T-cell (primary cell): ENCODE measurements at regions not wholly inside any gene's neighbourhood (a gene's known extent, or its start where the extent isn't known, plus 50 kb on each side); places are given as distances from the start of the nearest gene placed in this dataset.
"Not testable (repeated sequence)": the region's sequence is repeated elsewhere in the genome, so short reads cannot be mapped to it uniquely, and the experiment has no call there.

Source experiments
- ATAC-seq, 4 experiments: fragments of 200-7000 bp in 3 of 4; fragments of 150-1000 bp in 1 of 4; cut with Tn5 transposase; replicated peaks in 1 of 4; 1 replicate in 3 of 4; 2 replicates in 1 of 4; pipeline ENCODE4 v1.10.0; 2021; ENCODE audit warnings: moderate library complexity in 3 of 4, mild to moderate bottlenecking in 2 of 4, moderate number of reproducible peaks in 1 of 4
- CTCF ChIA-PET, 2 donors: fragments of 300-600 bp; sonication (Branson Sonifier 250); formaldehyde crosslinking; loops; one replicate each; lab custom pipeline; 2022; ENCODE audit warnings: antibody characterized with exemption in 2 of 2; lab: Charles Lee
- POLR2A ChIA-PET, 2 donors: fragments of 300-600 bp; sonication (Branson Sonifier 250); formaldehyde crosslinking; loops; one replicate each; lab custom pipeline; 2022; ENCODE audit warnings: antibody characterized with exemption in 2 of 2; lab: Charles Lee
- DNase-seq, 35 experiments: peaks; one replicate each; pipeline versions ENCODE4 v3.0.0 to v3.0.0-alpha.2; 2013 to 2023
- H3K27ac ChIP-seq: one replicate; pipeline ENCODE4 v1.5.1; 2013; ENCODE audit warnings: low read length
- H3K27me3 ChIP-seq, 2 experiments: replicated peaks in 1 of 2; 1 replicate in 1 of 2; 2 replicates in 1 of 2; pipeline versions ENCODE4 v1.6.1 to v1.7.0; 2013; ENCODE audit warnings: low read length in 1 of 2, mixed read lengths in 1 of 2; ENCODE audit not compliant: control insufficient read depth in 2 of 2, insufficient read depth in 2 of 2; ENCODE audit errors: extremely low read depth in 1 of 2
- H3K36me3 ChIP-seq, 2 donors: 1 replicate in 1 of 2; 2 replicates in 1 of 2; pipeline versions ENCODE4 v1.6.1 to v1.7.0; 2013; ENCODE audit warnings: low read length in 1 of 2; ENCODE audit not compliant: control insufficient read depth in 2 of 2, insufficient read depth in 1 of 2; ENCODE audit errors: extremely low read depth in 1 of 2
- H3K4me1 ChIP-seq, 2 experiments: 1 replicate in 1 of 2; 2 replicates in 1 of 2; pipeline versions ENCODE4 v1.6.1 to v1.7.0; 2013; ENCODE audit warnings: low read length in 2 of 2, mixed read lengths in 1 of 2; ENCODE audit not compliant: insufficient read depth in 2 of 2, control insufficient read depth in 1 of 2; ENCODE audit errors: extremely low read depth in 1 of 2
- H3K4me3 ChIP-seq, 2 donors: 1 replicate in 1 of 2; 2 replicates in 1 of 2; pipeline versions ENCODE4 v1.5.1 to v1.7.0; 2013; ENCODE audit warnings: mild to moderate bottlenecking in 2 of 2, low read length in 1 of 2, moderate library complexity in 1 of 2; ENCODE audit not compliant: control insufficient read depth in 1 of 2; ENCODE audit errors: extremely low read depth in 1 of 2
- H3K9me3 ChIP-seq: 2 replicates; pipeline ENCODE4 v1.7.0; 2013
- H3K27ac Mint-ChIP-seq, 2 donors: one replicate each; pipeline ENCODE4 v1.8.0; 2020 to 2021; ENCODE audit warnings: mild to moderate bottlenecking in 2 of 2, mixed read lengths in 2 of 2
- H3K27me3 Mint-ChIP-seq, 2 donors: one replicate each; pipeline ENCODE4 v1.8.0; 2021 to 2022; ENCODE audit warnings: mixed read lengths in 2 of 2
- H3K36me3 Mint-ChIP-seq: one replicate; pipeline ENCODE4 v1.8.0; 2021; ENCODE audit warnings: mixed read lengths
- H3K4me1 Mint-ChIP-seq, 3 donors: one replicate each; pipeline ENCODE4 v1.8.0; 2020 to 2022; ENCODE audit warnings: mixed read lengths in 3 of 3, mild to moderate bottlenecking in 1 of 3
- H3K4me3 Mint-ChIP-seq, 3 donors: one replicate each; pipeline ENCODE4 v1.8.0; 2020 to 2022; ENCODE audit warnings: mild to moderate bottlenecking in 3 of 3, mixed read lengths in 3 of 3, moderate library complexity in 3 of 3
- H3K9me3 Mint-ChIP-seq, 3 donors: one replicate each; pipeline ENCODE4 v1.8.0; 2020 to 2022; ENCODE audit warnings: mixed read lengths in 3 of 3
- WGBS: methylation state at CpG from one replicate; pipeline ENCODE4 v1.1.5; 2013; ENCODE audit warnings: missing lambda C conversion rate; ENCODE audit not compliant: insufficient coverage; 5-methylcytosine and 5-hydroxymethylcytosine counted together

DNA sequence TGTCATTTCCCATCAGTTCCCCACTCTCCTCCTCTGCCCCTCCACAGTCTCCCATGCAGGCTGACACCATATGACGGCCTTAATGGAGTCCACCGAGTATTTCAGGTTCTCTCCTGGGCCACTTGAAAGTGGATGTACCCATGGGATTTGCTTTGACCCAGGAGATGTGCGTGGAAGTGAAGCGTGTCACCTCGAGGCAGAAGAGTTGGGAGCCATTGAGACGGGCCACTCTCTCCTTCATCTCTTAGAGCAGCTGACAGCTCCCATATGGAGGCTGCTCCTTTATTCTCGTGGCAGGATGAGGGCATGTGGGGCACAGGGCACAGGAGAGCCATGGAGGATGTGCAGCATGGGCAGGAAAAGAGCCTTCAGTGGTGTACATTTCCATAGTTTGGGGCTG, 144.7 kb upstream of the CRYM start:
- H3K27me3 ChIP-seq, DNase-seq, POLR2A ChIA-PET, H3K36me3 Mint-ChIP-seq, CTCF ChIA-PET, H3K9me3 Mint-ChIP-seq, H3K36me3 ChIP-seq, H3K4me1 ChIP-seq, H3K27ac ChIP-seq, H3K4me3 Mint-ChIP-seq, H3K9me3 ChIP-seq, H3K27me3 Mint-ChIP-seq, H3K4me1 Mint-ChIP-seq, H3K27ac Mint-ChIP-seq, ATAC-seq, H3K4me3 ChIP-seq: not testable (repeated sequence)
- no CpG with 5 or more reads among the region's 7 CpGs for WGBS

DNA sequence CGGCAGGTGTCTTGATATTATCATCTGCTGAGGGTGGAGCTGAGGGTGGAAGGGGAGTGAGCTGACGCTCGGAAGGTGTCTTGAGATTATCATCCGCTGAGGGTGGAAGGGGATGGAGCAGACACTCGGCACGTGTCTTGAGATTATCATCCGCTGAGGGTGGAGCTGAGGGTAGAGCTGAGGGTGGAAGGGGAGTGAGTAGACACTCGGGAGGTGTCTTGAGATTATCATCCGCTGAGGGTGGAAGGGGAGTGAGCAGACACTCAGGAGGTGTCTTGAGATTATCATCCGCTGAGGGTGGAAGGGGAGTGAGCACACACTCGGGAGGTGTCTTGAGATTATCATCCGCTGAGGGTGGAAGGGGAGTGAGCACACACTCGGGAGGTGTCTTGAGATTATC, 126.6 kb upstream of the CRYM start:
- ATAC-seq, H3K4me1 Mint-ChIP-seq, H3K27ac ChIP-seq, H3K27me3 ChIP-seq, H3K27me3 Mint-ChIP-seq, H3K4me3 ChIP-seq, H3K4me1 ChIP-seq, H3K36me3 Mint-ChIP-seq, H3K27ac Mint-ChIP-seq, H3K9me3 Mint-ChIP-seq, CTCF ChIA-PET, H3K36me3 ChIP-seq, H3K9me3 ChIP-seq, H3K4me3 Mint-ChIP-seq, POLR2A ChIA-PET: not testable (repeated sequence)
- peak in 1 of 35 experiments; percentile 6 for DNase-seq
- WGBS: no CpG with 5 or more reads among the region's 13 CpGs

DNA sequence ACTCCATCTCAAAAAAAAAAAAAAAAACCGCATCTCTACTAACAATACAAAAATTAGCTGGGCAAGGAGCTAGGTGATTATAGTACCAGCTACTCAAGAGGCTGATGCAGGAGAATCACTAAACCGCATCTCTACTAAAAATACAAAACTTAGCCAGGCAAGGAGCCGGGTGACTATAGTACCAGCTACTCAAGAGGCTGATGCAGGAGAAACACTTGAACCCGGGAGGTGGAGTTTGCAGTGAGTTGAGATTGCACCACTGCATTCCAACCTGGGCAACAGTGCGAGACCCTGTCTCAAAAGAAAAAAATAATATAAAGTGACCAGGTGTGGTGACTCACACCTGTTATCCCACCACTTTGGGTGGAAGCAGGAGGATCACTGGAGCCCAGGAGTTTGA, 119.8 kb upstream of the CRYM start:
- DNase-seq, H3K4me1 ChIP-seq, ATAC-seq, H3K36me3 Mint-ChIP-seq, H3K9me3 Mint-ChIP-seq, H3K4me1 Mint-ChIP-seq, CTCF ChIA-PET, H3K27ac ChIP-seq, H3K9me3 ChIP-seq, POLR2A ChIA-PET, H3K4me3 ChIP-seq, H3K4me3 Mint-ChIP-seq, H3K27me3 ChIP-seq, H3K27me3 Mint-ChIP-seq, H3K36me3 ChIP-seq, H3K27ac Mint-ChIP-seq: not testable (repeated sequence)
- WGBS: no CpG with 5 or more reads among the region's 5 CpGs

DNA sequence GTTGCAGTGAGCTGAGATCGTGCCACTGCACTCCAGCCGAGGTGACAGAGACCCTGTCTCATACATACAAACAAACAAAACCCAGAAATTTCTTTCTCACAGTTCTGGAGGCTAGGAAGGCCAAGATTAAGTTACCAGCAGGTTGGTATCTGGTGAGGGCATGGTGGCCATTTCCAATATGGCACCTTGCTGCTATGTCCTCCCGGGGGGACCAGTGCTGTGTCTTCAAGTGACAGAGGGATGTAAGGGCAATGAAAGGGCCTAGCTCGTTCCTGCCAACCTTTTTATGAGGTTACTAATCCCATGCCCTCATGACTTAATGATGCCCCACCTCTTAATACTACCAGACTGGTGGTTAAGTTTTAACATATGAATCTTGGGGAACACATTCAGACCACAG, 118.5 kb upstream of the CRYM start:
- POLR2A ChIA-PET, DNase-seq, H3K36me3 Mint-ChIP-seq, H3K4me3 Mint-ChIP-seq, H3K27ac Mint-ChIP-seq, H3K9me3 Mint-ChIP-seq, H3K27me3 ChIP-seq, H3K4me1 Mint-ChIP-seq, H3K27ac ChIP-seq, H3K36me3 ChIP-seq, CTCF ChIA-PET, H3K27me3 Mint-ChIP-seq, H3K4me3 ChIP-seq, H3K9me3 ChIP-seq, ATAC-seq, H3K4me1 ChIP-seq: not testable (repeated sequence)
- no CpG with 5 or more reads among the region's 4 CpGs for WGBS

DNA sequence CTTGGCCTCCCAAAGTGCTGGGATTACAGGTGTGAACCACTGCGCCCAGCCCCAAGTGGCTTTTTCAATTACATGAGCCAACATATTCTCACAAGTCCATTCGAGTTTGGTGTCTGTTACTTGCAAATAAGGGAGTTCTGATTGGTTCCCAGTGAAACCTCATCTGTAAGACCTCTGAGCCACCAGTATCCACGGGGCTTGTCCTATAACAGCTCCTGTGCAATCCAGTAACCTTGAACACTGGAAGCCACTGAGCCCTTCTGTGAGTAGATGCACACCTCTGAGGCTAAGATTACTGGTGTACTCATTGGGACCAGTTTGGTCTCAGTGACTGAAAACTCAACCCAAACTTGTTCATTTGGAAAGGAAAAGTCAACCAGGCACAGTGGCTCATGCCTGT, 112.5 kb upstream of the CRYM start:
- H3K27me3 ChIP-seq, H3K27ac ChIP-seq, H3K36me3 ChIP-seq, CTCF ChIA-PET, H3K9me3 ChIP-seq, H3K4me3 ChIP-seq, DNase-seq, H3K27me3 Mint-ChIP-seq, H3K4me3 Mint-ChIP-seq, H3K27ac Mint-ChIP-seq, H3K36me3 Mint-ChIP-seq, H3K4me1 ChIP-seq, POLR2A ChIA-PET, H3K4me1 Mint-ChIP-seq, H3K9me3 Mint-ChIP-seq, ATAC-seq: not testable (repeated sequence)
- WGBS: no CpG with 5 or more reads among the region's 3 CpGs

DNA sequence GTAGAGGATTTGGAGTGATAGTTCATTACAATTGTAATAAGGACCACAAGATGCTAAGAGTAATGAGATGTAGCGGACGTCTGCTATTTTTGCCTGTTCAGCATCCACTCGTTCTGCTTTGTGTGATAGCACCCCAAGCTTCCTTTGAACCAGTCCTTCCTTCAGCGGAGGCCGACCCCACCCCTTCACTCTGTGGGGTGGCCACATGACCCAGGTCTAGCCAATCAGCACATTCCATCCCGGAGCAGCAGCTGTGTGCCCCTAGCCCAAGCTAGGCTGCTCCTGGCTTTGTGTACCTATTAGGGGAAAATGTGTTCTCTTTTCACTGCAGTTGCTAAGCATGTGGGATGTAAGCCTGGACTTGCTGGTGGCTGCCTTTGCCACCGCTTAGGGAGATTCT, 111.8 kb upstream of the CRYM start:
- POLR2A ChIA-PET, H3K36me3 Mint-ChIP-seq, CTCF ChIA-PET, H3K27ac Mint-ChIP-seq, H3K27me3 ChIP-seq, H3K9me3 Mint-ChIP-seq, H3K27ac ChIP-seq, DNase-seq, H3K9me3 ChIP-seq, H3K4me3 ChIP-seq, H3K4me3 Mint-ChIP-seq, H3K36me3 ChIP-seq, H3K27me3 Mint-ChIP-seq, H3K4me1 ChIP-seq, H3K4me1 Mint-ChIP-seq: not testable (repeated sequence)
- no CpG with 5 or more reads among the region's 7 CpGs for WGBS
- ATAC-seq: peak in 2 of 4 experiments; percentile 23 to 73

DNA sequence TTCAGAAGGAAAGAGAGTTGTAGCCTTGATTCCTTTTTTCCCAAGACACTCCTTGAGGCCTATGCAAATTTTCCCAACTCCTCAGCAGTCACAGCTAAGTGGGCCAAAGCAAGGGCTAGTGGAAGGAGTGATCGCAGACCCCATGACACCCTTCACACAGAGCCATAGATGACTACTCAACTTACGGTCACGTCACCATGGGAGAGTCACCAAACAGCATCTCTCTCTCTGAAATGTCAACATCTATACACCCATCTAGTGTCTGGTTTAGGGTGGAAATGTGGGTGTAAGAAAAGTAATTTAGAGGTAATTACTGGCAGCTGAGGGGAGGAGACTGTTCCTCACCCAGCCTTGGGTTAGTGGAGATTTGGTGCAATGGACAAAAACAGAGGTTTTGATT, 109.7 kb upstream of the CRYM start:
- WGBS: no CpG with 5 or more reads among the region's 3 CpGs
- H3K27me3 Mint-ChIP-seq, H3K4me1 Mint-ChIP-seq, H3K27ac Mint-ChIP-seq, H3K9me3 ChIP-seq, H3K9me3 Mint-ChIP-seq, H3K4me3 Mint-ChIP-seq, ATAC-seq, H3K36me3 ChIP-seq, DNase-seq, H3K27ac ChIP-seq, H3K27me3 ChIP-seq, POLR2A ChIA-PET, H3K36me3 Mint-ChIP-seq, CTCF ChIA-PET, H3K4me3 ChIP-seq, H3K4me1 ChIP-seq: not testable (repeated sequence)
